Neural cell (in vitro differentiated cells): ENCODE measurements at regions not wholly inside any gene's neighbourhood (a gene's known extent, or its start where the extent isn't known, plus 50 kb on each side); places are given as distances from the start of the nearest gene placed in this dataset.

ENCODE experiments used
- CTCF ChIP-seq: fragments of 450-650 bp; IDR thresholded peaks from 2 replicates; pipeline ENCODE4 v1.5.1; 2014; ENCODE audit warnings: antibody characterized with exemption, mild to moderate bottlenecking, moderate library complexity; ENCODE audit not compliant: poor library complexity, severe bottlenecking
- EP300 ChIP-seq: fragments of 450-650 bp; conservative IDR thresholded peaks from 2 replicates; pipeline ENCODE4 v1.6.1; 2014; ENCODE audit warnings: antibody characterized with exemption, mild to moderate bottlenecking, moderate library complexity; ENCODE audit not compliant: poor library complexity, severe bottlenecking
- EZH2 ChIP-seq: fragments of 200-600, 300-800 bp; shearing (Covaris generic), sonication (generic); IDR thresholded peaks from 2 replicates; pipeline ENCODE4 v1.6.1; 2014; ENCODE audit warnings: antibody characterized with exemption, low read length, borderline replicate concordance, mild to moderate bottlenecking; ENCODE audit not compliant: insufficient read depth, poor library complexity, severe bottlenecking
- POLR2AphosphoS5 ChIP-seq: IDR thresholded peaks from 2 replicates; pipeline ENCODE4 v1.6.1; 2012
- RAD21 ChIP-seq: fragments of 450-650 bp; conservative IDR thresholded peaks from 2 replicates; pipeline ENCODE4 v1.6.1; 2014; ENCODE audit warnings: antibody characterized with exemption, mild to moderate bottlenecking, moderate library complexity
- REST ChIP-seq: IDR thresholded peaks from 2 replicates; pipeline ENCODE4 v1.6.1; 2012; ENCODE audit warnings: borderline replicate concordance
- SMC3 ChIP-seq: fragments of 450-650 bp; conservative IDR thresholded peaks from 2 replicates; pipeline ENCODE4 v1.6.1; 2014; ENCODE audit warnings: antibody characterized with exemption, mild to moderate bottlenecking, moderate library complexity; ENCODE audit not compliant: poor library complexity
- TAF1 ChIP-seq: IDR thresholded peaks from 2 replicates; pipeline ENCODE4 v1.6.1; 2012; ENCODE audit warnings: low read depth

DNA sequence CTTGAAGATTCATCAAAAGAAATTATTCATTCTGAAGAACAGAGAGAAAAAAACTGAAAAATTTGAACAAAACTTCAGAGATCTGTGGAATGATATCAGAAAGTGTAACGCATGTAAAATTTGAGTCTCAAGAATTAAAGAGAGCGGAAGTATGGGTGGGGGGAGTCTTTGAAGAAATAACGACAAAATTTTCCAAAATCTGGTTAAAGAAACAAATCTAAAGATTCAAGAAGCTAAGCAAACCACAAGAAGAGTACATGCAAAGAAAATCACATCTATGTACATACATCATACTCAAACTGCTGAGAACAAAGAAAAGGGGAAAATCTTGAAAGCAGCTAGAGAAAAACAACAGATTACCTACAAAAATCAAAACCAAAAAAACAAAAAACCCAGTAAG is 149.4 kb upstream of the TBCA start:
- no peak for TF ChIP-seq EZH2
- no peak for TF ChIP-seq CTCF
- TF ChIP-seq POLR2AphosphoS5: no peak
- no peak for TF ChIP-seq SMC3
- TF ChIP-seq TAF1: no peak
- no peak for TF ChIP-seq EP300
- TF ChIP-seq RAD21: no peak
- no peak for TF ChIP-seq REST
